Tibial nerve (tissue), 4 donors: ENCODE measurements at regions not wholly inside any gene's neighbourhood (a gene's known extent, or its start where the extent isn't known, plus 50 kb on each side); places are given as distances from the start of the nearest gene placed in this dataset.

Experiments
- EP300 ChIP-seq, 2 donors: sonication (generic); formaldehyde crosslinking; IDR thresholded peaks; one replicate each; pipeline ENCODE4 v1.6.1; 2017; ENCODE audit warnings: antibody characterized with exemption in 2 of 2, mild to moderate bottlenecking in 1 of 2
- POLR2A ChIP-seq, 2 donors: fragments of 450-650 bp; IDR thresholded peaks; one replicate each; pipeline ENCODE4 v1.6.1; 2017; ENCODE audit warnings: antibody characterized with exemption in 2 of 2, mild to moderate bottlenecking in 2 of 2, moderate library complexity in 2 of 2
- TF ChIP-seq, protein P1 (sequence below), 5 experiments: fragments of 200-600 bp in 3 of 5; fragments of 450-650 bp in 2 of 5; sonication (generic) in 3 of 5; IDR thresholded peaks; one replicate each; pipeline ENCODE4 v1.5.1; 2016 to 2019; ENCODE audit warnings: antibody characterized with exemption in 5 of 5, mild to moderate bottlenecking in 3 of 5, moderate library complexity in 2 of 5

DNA sequence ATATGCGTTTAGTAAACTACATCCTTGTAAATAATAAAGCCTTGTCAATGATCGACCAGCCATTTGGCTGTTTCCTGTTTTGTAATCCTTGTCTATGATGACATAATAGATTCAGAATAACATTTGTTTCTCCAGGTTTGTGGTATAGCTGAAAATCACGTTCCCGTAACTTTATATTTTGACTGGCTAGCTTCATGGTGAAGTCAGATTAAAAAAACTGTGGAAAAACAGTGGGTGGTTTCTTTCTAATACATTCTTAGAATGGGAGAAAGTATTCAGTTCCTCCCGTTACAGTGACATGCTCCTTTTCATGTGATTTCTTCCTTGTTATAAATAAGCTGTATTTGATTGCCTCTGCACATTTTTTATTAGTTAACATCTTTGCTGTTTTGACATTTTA lies 366.9 kb downstream of the NYAP2 start:
- TF ChIP-seq, protein P1, sequence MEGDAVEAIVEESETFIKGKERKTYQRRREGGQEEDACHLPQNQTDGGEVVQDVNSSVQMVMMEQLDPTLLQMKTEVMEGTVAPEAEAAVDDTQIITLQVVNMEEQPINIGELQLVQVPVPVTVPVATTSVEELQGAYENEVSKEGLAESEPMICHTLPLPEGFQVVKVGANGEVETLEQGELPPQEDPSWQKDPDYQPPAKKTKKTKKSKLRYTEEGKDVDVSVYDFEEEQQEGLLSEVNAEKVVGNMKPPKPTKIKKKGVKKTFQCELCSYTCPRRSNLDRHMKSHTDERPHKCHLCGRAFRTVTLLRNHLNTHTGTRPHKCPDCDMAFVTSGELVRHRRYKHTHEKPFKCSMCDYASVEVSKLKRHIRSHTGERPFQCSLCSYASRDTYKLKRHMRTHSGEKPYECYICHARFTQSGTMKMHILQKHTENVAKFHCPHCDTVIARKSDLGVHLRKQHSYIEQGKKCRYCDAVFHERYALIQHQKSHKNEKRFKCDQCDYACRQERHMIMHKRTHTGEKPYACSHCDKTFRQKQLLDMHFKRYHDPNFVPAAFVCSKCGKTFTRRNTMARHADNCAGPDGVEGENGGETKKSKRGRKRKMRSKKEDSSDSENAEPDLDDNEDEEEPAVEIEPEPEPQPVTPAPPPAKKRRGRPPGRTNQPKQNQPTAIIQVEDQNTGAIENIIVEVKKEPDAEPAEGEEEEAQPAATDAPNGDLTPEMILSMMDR (IDR thresholded peaks at IDR 0.05): no peak
- TF ChIP-seq POLR2A (IDR thresholded peaks at IDR 0.05) (no peak), EP300 (IDR thresholded peaks at IDR 0.05) (no peak)
